ENCODE measurements at regions not wholly inside any gene's neighbourhood (a gene's known extent, or its start where the extent isn't known, plus 50 kb on each side); places are given as distances from the start of the nearest gene placed in this dataset.
"Not testable (repeated sequence)": the region's sequence is repeated elsewhere in the genome, so short reads cannot be mapped to it uniquely, and the experiment has no call there.

GRCh38 chrX:7690842-7691241 is 152.1 kb upstream of the VCX start:
- no peaks in the 10 kb centered on the region for H3K27me3 Mint-ChIP-seq
- no peaks in the 10 kb centered on the region for H3K9me3 Mint-ChIP-seq
- H3K4me1 Mint-ChIP-seq: no peaks in the 10 kb centered on the region
- H3K27ac Mint-ChIP-seq: no peak overlapping the region
- H3K4me3 Mint-ChIP-seq: no peak overlapping the region
- DNase-seq: no peak
- no peaks in the 10 kb centered on the region for H3K36me3 Mint-ChIP-seq

GRCh38 chrX:7689791-7690412 is 153.1 kb upstream of the VCX start:
- H3K9me3 Mint-ChIP-seq: no peaks in the 10 kb centered on the region
- DNase-seq: no peak
- no peaks in the 10 kb centered on the region for H3K4me1 Mint-ChIP-seq
- no peak overlapping the region for H3K27ac Mint-ChIP-seq
- peaks cover 2% of the 10 kb centered on the region for H3K27me3 Mint-ChIP-seq
- H3K36me3 Mint-ChIP-seq: no peaks in the 10 kb centered on the region
- H3K4me3 Mint-ChIP-seq: no peak overlapping the region

- Mint-ChIP-seq H3K27ac (no peak overlapping the region), H3K36me3 (no peaks in the 10 kb centered on the region), H3K27me3 (peaks cover 3% of the 10 kb centered on the region), H3K4me1 (no peaks in the 10 kb centered on the region), H3K4me3 (no peak overlapping the region), H3K9me3 (no peaks in the 10 kb centered on the region)
- DNase-seq: no peak
Observed at GRCh38 chrX:7680181-7680580, 162.8 kb upstream of the VCX start.

- H3K4me3 Mint-ChIP-seq: no peak overlapping the region
- H3K27ac Mint-ChIP-seq: no peak overlapping the region
- no peaks in the 10 kb centered on the region for H3K4me1 Mint-ChIP-seq
- H3K9me3 Mint-ChIP-seq: peaks cover 2% of the 10 kb centered on the region
- H3K27me3 Mint-ChIP-seq: no peaks in the 10 kb centered on the region
- no peak for DNase-seq
- H3K36me3 Mint-ChIP-seq: no peaks in the 10 kb centered on the region
Observed at GRCh38 chrX:7654316-7654715, 188.7 kb upstream of the VCX start.

- no peak overlapping the region for H3K27ac Mint-ChIP-seq
- H3K4me3 Mint-ChIP-seq: no peak overlapping the region
- DNase-seq: no peak
- H3K36me3 Mint-ChIP-seq: no peaks in the 10 kb centered on the region
- no peaks in the 10 kb centered on the region for H3K4me1 Mint-ChIP-seq
- H3K27me3 Mint-ChIP-seq: no peaks in the 10 kb centered on the region
- no peaks in the 10 kb centered on the region for H3K9me3 Mint-ChIP-seq
Observed at GRCh38 chrX:7647831-7648230, 195.1 kb upstream of the VCX start.

GRCh38 chrX:7641141-7641540 is 201.8 kb upstream of the VCX start:
- no peaks in the 10 kb centered on the region for H3K27me3 Mint-ChIP-seq
- H3K27ac Mint-ChIP-seq: no peak overlapping the region
- no peaks in the 10 kb centered on the region for H3K4me1 Mint-ChIP-seq
- H3K9me3 Mint-ChIP-seq: no peaks in the 10 kb centered on the region
- H3K36me3 Mint-ChIP-seq: no peaks in the 10 kb centered on the region
- DNase-seq: no peak
- H3K4me3 Mint-ChIP-seq: no peak overlapping the region

GRCh38 chrX:7640392-7640791 is 202.6 kb upstream of the VCX start:
- Mint-ChIP-seq H3K4me1 (no peaks in the 10 kb centered on the region), H3K27ac (no peak overlapping the region), H3K27me3 (no peaks in the 10 kb centered on the region), H3K36me3 (no peaks in the 10 kb centered on the region), H3K4me3 (no peak overlapping the region), H3K9me3 (no peaks in the 10 kb centered on the region)
- DNase-seq: no peak

- no peak overlapping the region for H3K27ac Mint-ChIP-seq
- H3K4me1 Mint-ChIP-seq: no peaks in the 10 kb centered on the region
- no peaks in the 10 kb centered on the region for H3K36me3 Mint-ChIP-seq
- H3K9me3 Mint-ChIP-seq: no peaks in the 10 kb centered on the region
- no peak for DNase-seq
- no peak overlapping the region for H3K4me3 Mint-ChIP-seq
- no peaks in the 10 kb centered on the region for H3K27me3 Mint-ChIP-seq
Observed at GRCh38 chrX:7638078-7638710, 204.8 kb upstream of the VCX start.

- Mint-ChIP-seq H3K36me3 (no peaks in the 10 kb centered on the region), H3K27ac (no peak overlapping the region), H3K4me1 (no peaks in the 10 kb centered on the region), H3K9me3 (no peaks in the 10 kb centered on the region), H3K4me3 (no peak overlapping the region), H3K27me3 (no peaks in the 10 kb centered on the region)
- no peak for DNase-seq
Observed at GRCh38 chrX:7637066-7637465, 205.9 kb upstream of the VCX start.

- Mint-ChIP-seq H3K4me3 (no peak overlapping the region), H3K36me3 (no peaks in the 10 kb centered on the region), H3K27ac (no peak overlapping the region), H3K27me3 (no peaks in the 10 kb centered on the region), H3K4me1 (no peaks in the 10 kb centered on the region), H3K9me3 (no peaks in the 10 kb centered on the region)
- DNase-seq: no peak
Observed at GRCh38 chrX:7635604-7636003, 207.4 kb upstream of the VCX start.

GRCh38 chrX:7620560-7620959 is 222.4 kb upstream of the VCX start:
- H3K9me3 Mint-ChIP-seq: no peaks in the 10 kb centered on the region
- no peaks in the 10 kb centered on the region for H3K36me3 Mint-ChIP-seq
- DNase-seq: no peak
- H3K4me3 Mint-ChIP-seq: no peak overlapping the region
- H3K27ac Mint-ChIP-seq: no peak overlapping the region
- H3K27me3 Mint-ChIP-seq: peaks cover 4% of the 10 kb centered on the region
- H3K4me1 Mint-ChIP-seq: no peaks in the 10 kb centered on the region

- Mint-ChIP-seq H3K9me3 (no peaks in the 10 kb centered on the region), H3K4me1 (no peaks in the 10 kb centered on the region)
Observed at GRCh38 chrX:7617994-7618393, 225.0 kb upstream of the VCX start.

GRCh38 chrX:7614616-7615015 is 228.4 kb upstream of the VCX start:
- Mint-ChIP-seq H3K36me3 (no peaks in the 10 kb centered on the region), H3K27me3 (no peaks in the 10 kb centered on the region), H3K4me3 (no peak overlapping the region), H3K9me3 (no peaks in the 10 kb centered on the region), H3K27ac (no peak overlapping the region), H3K4me1 (no peaks in the 10 kb centered on the region)
- no peak for DNase-seq

More at GRCh38 chrX:7617994-7618393, 225.0 kb upstream of the VCX start:
- no peak for DNase-seq
- Mint-ChIP-seq H3K4me3 (no peak overlapping the region), H3K27me3 (no peaks in the 10 kb centered on the region), H3K27ac (no peak overlapping the region), H3K36me3 (no peaks in the 10 kb centered on the region)

GRCh38 chrX:7608625-7609024 is 234.3 kb upstream of the VCX start:
- not testable (repeated sequence) for H3K9me3 Mint-ChIP-seq

GRCh38 chrX:7606039-7606652 is 236.8 kb upstream of the VCX start:
- no peak for DNase-seq
- no peaks in the 10 kb centered on the region for H3K9me3 Mint-ChIP-seq
- H3K27ac Mint-ChIP-seq: no peak overlapping the region
- no peaks in the 10 kb centered on the region for H3K36me3 Mint-ChIP-seq
- H3K4me3 Mint-ChIP-seq: no peak overlapping the region
- H3K4me1 Mint-ChIP-seq: no peaks in the 10 kb centered on the region
- H3K27me3 Mint-ChIP-seq: no peaks in the 10 kb centered on the region

More at GRCh38 chrX:7608625-7609024, 234.3 kb upstream of the VCX start:
- H3K27me3 Mint-ChIP-seq, H3K36me3 Mint-ChIP-seq, DNase-seq, H3K4me1 Mint-ChIP-seq, H3K27ac Mint-ChIP-seq, H3K4me3 Mint-ChIP-seq: not testable (repeated sequence)

GRCh38 chrX:7603387-7603786 is 239.6 kb upstream of the VCX start:
- no peaks in the 10 kb centered on the region for H3K4me1 Mint-ChIP-seq
- no peak overlapping the region for H3K27ac Mint-ChIP-seq
- no peaks in the 10 kb centered on the region for H3K27me3 Mint-ChIP-seq
- H3K9me3 Mint-ChIP-seq: no peaks in the 10 kb centered on the region
- DNase-seq: no peak
- no peaks in the 10 kb centered on the region for H3K36me3 Mint-ChIP-seq
- H3K4me3 Mint-ChIP-seq: no peak overlapping the region
